IMR-90 (cell line): ENCODE measurements at regions not wholly inside any gene's neighbourhood (a gene's known extent, or its start where the extent isn't known, plus 50 kb on each side); places are given as distances from the start of the nearest gene placed in this dataset.

ENCODE experiments used
- ATAC-seq: fragments of 200-7000 bp; cut with Tn5 transposase; 2 replicates; pipeline ENCODE4 v1.9.1; 2020; ENCODE audit warnings: low read depth, mild to moderate bottlenecking, moderate library complexity
- BruUV-seq: library from RNA; stranded (reverse); fragments of 400-500 nt; replicated peaks from 2 replicates; lab custom pipeline; 2021; lab: Mats Ljungman, UMichigan
- CTCF ChIA-PET: fragments of 300-600 bp; formaldehyde crosslinking; extraction: SDS; loops from one replicate; lab custom pipeline; 2021; ENCODE audit warnings: antibody characterized with exemption; lab: Yijun Ruan, JAX
- POLR2A ChIA-PET: fragments of 300-600 bp; sonication (Branson Sonifier 250); formaldehyde crosslinking; loops from one replicate; lab custom pipeline; 2022; ENCODE audit warnings: antibody characterized with exemption; ENCODE audit not compliant: unreplicated experiment; lab: Charles Lee
- DNase-seq: peaks from one replicate; pipeline ENCODE4 v3.0.0; 2013
- H2AFZ ChIP-seq: replicated peaks from 2 replicates; pipeline ENCODE3; 2013; ENCODE audit warnings: low read length, mild to moderate bottlenecking; ENCODE audit not compliant: poor library complexity
- H2AK5ac ChIP-seq: 2 replicates; pipeline ENCODE4 v1.6.1; 2013; ENCODE audit warnings: low read depth, low read length, inconsistent platforms
- H2AK9ac ChIP-seq: replicated peaks from 2 replicates; pipeline ENCODE3; 2013; ENCODE audit warnings: mild to moderate bottlenecking, low read depth, low read length, moderate library complexity; ENCODE audit not compliant: poor library complexity
- H2BK120ac ChIP-seq: 2 replicates; pipeline ENCODE4 v1.6.1; 2013; ENCODE audit warnings: low read depth, low read length, inconsistent platforms
- H2BK15ac ChIP-seq: 3 replicates; pipeline ENCODE4 v1.6.1; 2013; ENCODE audit warnings: low read depth, low read length, inconsistent platforms
- H2BK20ac ChIP-seq: 2 replicates; pipeline ENCODE4 v1.6.1; 2013; ENCODE audit warnings: low read depth, mild to moderate bottlenecking, inconsistent platforms, low read length, moderate library complexity
- H2BK5ac ChIP-seq: 2 replicates; pipeline ENCODE4 v1.6.1; 2013; ENCODE audit warnings: mild to moderate bottlenecking, low read depth, low read length, inconsistent platforms; ENCODE audit not compliant: poor library complexity, severe bottlenecking
- H3K14ac ChIP-seq: replicated peaks from 2 replicates; pipeline ENCODE4 v1.6.1; 2013; ENCODE audit warnings: low read depth, low read length, inconsistent platforms
- H3K18ac ChIP-seq: 2 replicates; pipeline ENCODE4 v1.6.1; 2013; ENCODE audit warnings: low read depth, low read length, control low read depth
- H3K23ac ChIP-seq: 2 replicates; pipeline ENCODE4 v1.6.1; 2013; ENCODE audit warnings: low read depth, low read length, inconsistent platforms
- H3K27ac ChIP-seq: 2 replicates; pipeline ENCODE4 v1.5.1; 2013; ENCODE audit warnings: mild to moderate bottlenecking, control low read depth, low read length; ENCODE audit not compliant: insufficient read depth
- H3K27me3 ChIP-seq: 2 replicates; pipeline ENCODE4 v1.6.1; 2013; ENCODE audit warnings: low read length; ENCODE audit not compliant: control insufficient read depth, insufficient read depth
- H3K36me3 ChIP-seq: 2 replicates; pipeline ENCODE4 v1.6.1; 2013; ENCODE audit warnings: low read length, mixed read lengths; ENCODE audit not compliant: control insufficient read depth, insufficient read depth
- H3K4ac ChIP-seq: 2 replicates; pipeline ENCODE4 v1.6.1; 2013; ENCODE audit warnings: low read depth, low read length, inconsistent platforms
- H3K4me1 ChIP-seq: 2 replicates; pipeline ENCODE4 v1.6.1; 2013; ENCODE audit warnings: low read length, mixed read lengths; ENCODE audit not compliant: control insufficient read depth, insufficient read depth
- H3K4me2 ChIP-seq: 2 replicates; pipeline ENCODE4 v1.6.1; 2013; ENCODE audit warnings: low read depth, mild to moderate bottlenecking, control low read depth, low read length, moderate library complexity
- H3K4me3 ChIP-seq: 2 replicates; pipeline ENCODE4 v1.5.1; 2013; ENCODE audit warnings: low read depth, mild to moderate bottlenecking, control low read depth, low read length, moderate library complexity; ENCODE audit not compliant: insufficient read depth
- H3K56ac ChIP-seq: 2 replicates; pipeline ENCODE4 v1.6.1; 2013; ENCODE audit warnings: low read length, inconsistent platforms; ENCODE audit not compliant: insufficient read depth; ENCODE audit errors: extremely low read depth
- H3K79me1 ChIP-seq, 2 experiments: 2 replicates each; pipeline ENCODE4 v1.6.1; 2013; ENCODE audit warnings: low read length in 2 of 2, inconsistent platforms in 1 of 2, low read depth in 1 of 2
- H3K9ac ChIP-seq: 2 replicates; pipeline ENCODE4 v1.6.1; 2013; ENCODE audit warnings: low read depth, low read length, control low read depth
- H3K9me1 ChIP-seq: 2 replicates; pipeline ENCODE4 v1.6.1; 2013; ENCODE audit warnings: low read length, inconsistent platforms; ENCODE audit not compliant: insufficient read depth
- H3K9me3 ChIP-seq: 2 replicates; pipeline ENCODE4 v1.6.1; 2013; ENCODE audit warnings: low read length; ENCODE audit not compliant: control insufficient read depth, insufficient read depth
- H4K20me1 ChIP-seq: 2 replicates; pipeline ENCODE4 v1.6.1; 2013; ENCODE audit warnings: low read length, inconsistent platforms; ENCODE audit not compliant: insufficient read depth
- H4K5ac ChIP-seq: 2 replicates; pipeline ENCODE4 v1.6.1; 2013; ENCODE audit warnings: mild to moderate bottlenecking, low read depth, low read length, control low read depth
- H4K8ac ChIP-seq, 2 experiments: 2 replicates each; pipeline ENCODE4 v1.6.1; 2013; ENCODE audit warnings: low read depth in 2 of 2, low read length in 2 of 2, control low read depth in 1 of 2, inconsistent platforms in 1 of 2
- H4K91ac ChIP-seq: 2 replicates; pipeline ENCODE4 v1.6.1; 2013; ENCODE audit warnings: low read depth, low read length, inconsistent platforms; ENCODE audit not compliant: insufficient read depth
- BHLHE40 ChIP-seq: fragments of 150-350 bp; IDR thresholded peaks from 2 replicates; pipeline ENCODE4 v1.6.1; 2016; ENCODE audit warnings: mild to moderate bottlenecking, low read depth, low read length
- CEBPB ChIP-seq: IDR thresholded peaks from 2 replicates; pipeline ENCODE4 v1.6.1; 2012; ENCODE audit warnings: low read depth, low read length, improper control_type of control experiment
- CHD1 ChIP-seq: IDR thresholded peaks from 2 replicates; pipeline ENCODE4 v1.6.1; 2012; ENCODE audit warnings: low read depth, low read length, improper control_type of control experiment
- CTCF ChIP-seq: conservative IDR thresholded peaks from 2 replicates; pipeline ENCODE4 v1.5.1; 2012; ENCODE audit warnings: mild to moderate bottlenecking, low read depth, low read length, improper control_type of control experiment
- FOS ChIP-seq: fragments of 150-350 bp; IDR thresholded peaks from 2 replicates; pipeline ENCODE4 v1.6.1; 2016; ENCODE audit warnings: low read depth, low read length
- MAZ ChIP-seq: IDR thresholded peaks from 2 replicates; pipeline ENCODE4 v1.6.1; 2012; ENCODE audit warnings: low read depth, mild to moderate bottlenecking, low read length, improper control_type of control experiment, moderate library complexity, borderline replicate concordance
- MXI1 ChIP-seq: IDR thresholded peaks from 2 replicates; pipeline ENCODE4 v1.6.1; 2012; ENCODE audit warnings: low read depth, mild to moderate bottlenecking, low read length, moderate library complexity, borderline replicate concordance
- POLR2A ChIP-seq: IDR thresholded peaks from 2 replicates; pipeline ENCODE4 v1.6.1; 2012; ENCODE audit warnings: mild to moderate bottlenecking, low read depth, low read length
- RAD21 ChIP-seq: IDR thresholded peaks from 2 replicates; pipeline ENCODE4 v1.6.1; 2012; ENCODE audit warnings: low read length, improper control_type of control experiment
- RFX5 ChIP-seq: IDR thresholded peaks from 2 replicates; pipeline ENCODE4 v1.8.0; 2012; ENCODE audit warnings: low read depth, mild to moderate bottlenecking, low read length, moderate library complexity
- SMC3 ChIP-seq: fragments of 150-350 bp; IDR thresholded peaks from 2 replicates; pipeline ENCODE4 v1.6.1; 2016; ENCODE audit warnings: low read depth, mild to moderate bottlenecking, antibody characterized with exemption, low read length, moderate library complexity
- WGBS, 2 experiments: methylation state at CpG; one replicate each; pipeline versions ENCODE4 v1.1.5 to v1.1.7; 2013; ENCODE audit warnings: missing lambda C conversion rate in 2 of 2; ENCODE audit not compliant: insufficient read length in 1 of 2; ENCODE audit errors: extremely low coverage in 2 of 2; 5-methylcytosine and 5-hydroxymethylcytosine counted together
- dilution Hi-C: fragments of 300-500 bp; cut with HindIII; formaldehyde crosslinking; loops from one replicate; pipeline ENCODE4 v1.14.3; 2018; ENCODE audit warnings: low sequenced_read_pairs; ENCODE audit not compliant: unreplicated experiment
- in situ Hi-C: fragments of 300-500 bp; cut with MboI; formaldehyde crosslinking; loops from 3 replicates; pipeline ENCODE4 v1.14.3; 2019; ENCODE audit warnings: low sequenced_read_pairs, inconsistent platforms, mixed read lengths
- intact Hi-C: fragments of 100-400 bp; cut with micrococcal nuclease; formaldehyde crosslinking; loops from 2 replicates; pipeline ENCODE4 v1.10.0; 2022
- TF ChIP-seq, protein P1 (sequence below): fragments of 150-350 bp; IDR thresholded peaks from 2 replicates; pipeline ENCODE4 v1.6.1; 2017; ENCODE audit warnings: mild to moderate bottlenecking, antibody characterized with exemption, low read length, low read depth

- no peak overlapping the region for H3K56ac ChIP-seq
- dilution Hi-C loops = no loop called here
- TF ChIP-seq CHD1 (no peak), CEBPB (no peak), CTCF (no peak), RAD21 (no peak), MXI1 (no peak), FOS (no peak), MAZ (no peak), BHLHE40 (no peak), POLR2A (no peak), SMC3 (no peak), RFX5 (no peak)
- TF ChIP-seq, protein P1, sequence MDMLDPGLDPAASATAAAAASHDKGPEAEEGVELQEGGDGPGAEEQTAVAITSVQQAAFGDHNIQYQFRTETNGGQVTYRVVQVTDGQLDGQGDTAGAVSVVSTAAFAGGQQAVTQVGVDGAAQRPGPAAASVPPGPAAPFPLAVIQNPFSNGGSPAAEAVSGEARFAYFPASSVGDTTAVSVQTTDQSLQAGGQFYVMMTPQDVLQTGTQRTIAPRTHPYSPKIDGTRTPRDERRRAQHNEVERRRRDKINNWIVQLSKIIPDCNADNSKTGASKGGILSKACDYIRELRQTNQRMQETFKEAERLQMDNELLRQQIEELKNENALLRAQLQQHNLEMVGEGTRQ = no peak
- BruUV-seq = no TSS peak
- no peak overlapping the region for H2BK20ac ChIP-seq
- no peak overlapping the region for H2BK120ac ChIP-seq
- peaks cover 5% of the 10 kb centered on the region for H3K9me3 ChIP-seq
- H3K9me1 ChIP-seq = no peaks in the 10 kb centered on the region
- no peak overlapping the region for H2AFZ ChIP-seq
- intact Hi-C loops = loop anchor here (5.0 kb wide), 1 partner anchor 656 kb away; no protein-coding TSS in a partner anchor
- no peaks in the 10 kb centered on the region for H3K4me1 ChIP-seq
- H4K91ac ChIP-seq = no peak overlapping the region
- no peak overlapping the region for H3K23ac ChIP-seq
- in situ Hi-C loops = no loop called here
- no peaks in the 10 kb centered on the region for H3K27me3 ChIP-seq
- no peak overlapping the region for H3K9ac ChIP-seq
- no peak overlapping the region for H2BK5ac ChIP-seq
- H3K18ac ChIP-seq = no peak overlapping the region
- ChIA-PET CTCF (no interaction called here), POLR2A (no interaction called here)
- no peak overlapping the region for H4K5ac ChIP-seq
- H3K4ac ChIP-seq = no peak overlapping the region
- no peak overlapping the region for H4K8ac ChIP-seq
- no peak overlapping the region for H2BK15ac ChIP-seq
- H4K20me1 ChIP-seq = no peaks in the 10 kb centered on the region
- H3K14ac ChIP-seq = no peak overlapping the region
- H3K36me3 ChIP-seq = no peaks in the 10 kb centered on the region
- H2AK5ac ChIP-seq = no peak overlapping the region
- H3K27ac ChIP-seq = no peak overlapping the region
- H3K79me1 ChIP-seq = no peaks in the 10 kb centered on the region
- ATAC-seq (no peak), DNase-seq (no peak)
- H3K4me2 ChIP-seq = no peak overlapping the region
- H2AK9ac ChIP-seq = no peak overlapping the region
- H3K4me3 ChIP-seq = no peak overlapping the region
- WGBS, 2 experiments = no CpG with 5 or more reads among the region's 3 CpGs
Observed at GRCh38 chr10:83272666-83273434, 866.5 kb upstream of the GHITM start.
